GM18511 (cell line): ENCODE measurements at regions not wholly inside any gene's neighbourhood (a gene's known extent, or its start where the extent isn't known, plus 50 kb on each side); places are given as distances from the start of the nearest gene placed in this dataset.

Experiments
- ATAC-seq: cut with Tn5 transposase; IDR thresholded peaks from one replicate; pipeline ENCODE4 v1.9.1; 2021; ENCODE audit warnings: mild to moderate bottlenecking, moderate library complexity; ENCODE audit not compliant: unreplicated experiment

DNA sequence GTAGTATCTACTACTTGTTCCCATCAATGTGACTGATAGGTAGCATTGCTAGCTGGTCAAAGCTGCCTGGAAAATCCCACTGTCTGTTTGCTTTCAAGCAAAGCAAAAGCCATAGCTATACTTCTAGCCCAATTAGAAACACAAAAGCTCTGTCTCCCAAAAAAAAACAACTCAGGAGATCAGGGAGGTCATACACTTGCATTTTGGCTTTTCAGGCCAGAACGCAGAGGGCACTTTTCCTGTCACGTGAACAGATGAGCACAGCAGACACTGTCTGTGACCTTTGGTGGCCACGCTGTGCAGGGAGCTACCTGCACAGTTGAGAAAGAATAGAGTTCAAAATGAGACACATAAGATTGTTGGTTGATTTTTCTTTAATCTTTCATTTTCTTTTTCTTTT lies 441.7 kb upstream of the PDZRN3 start:
- ATAC-seq = no peak

DNA sequence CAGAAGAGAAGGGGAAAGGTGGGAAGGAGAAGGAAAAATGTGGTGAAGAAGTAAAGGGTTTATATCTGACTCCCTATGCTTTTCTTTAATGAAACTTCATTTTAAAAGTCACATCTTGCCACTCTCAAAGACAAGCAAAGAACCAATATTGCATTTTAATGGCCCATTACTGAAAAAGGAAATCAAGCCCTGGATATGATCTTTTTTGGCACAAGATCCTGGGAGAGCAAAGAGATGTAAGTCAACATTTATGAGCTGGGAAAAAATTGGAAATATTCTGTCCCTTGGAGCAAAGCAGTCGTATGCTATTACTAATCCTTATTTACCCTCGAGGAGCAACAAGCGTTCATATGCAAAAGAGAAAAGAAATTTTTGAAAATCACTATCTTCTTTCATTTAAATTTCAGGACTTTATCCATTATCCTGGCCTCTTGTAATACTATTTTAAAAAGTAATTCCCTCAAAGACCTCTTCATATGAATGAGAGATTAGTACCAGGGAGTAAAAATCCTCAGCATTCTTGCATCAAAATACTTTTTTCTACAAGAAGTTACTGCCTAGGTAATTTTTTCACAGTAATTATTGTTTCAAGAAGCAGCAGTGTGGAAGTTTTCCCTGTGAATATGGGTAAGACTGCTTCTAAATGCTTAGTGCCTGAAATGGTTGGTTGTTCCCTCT lies 435.3 kb upstream of the PDZRN3 start:
- no peak for ATAC-seq

DNA sequence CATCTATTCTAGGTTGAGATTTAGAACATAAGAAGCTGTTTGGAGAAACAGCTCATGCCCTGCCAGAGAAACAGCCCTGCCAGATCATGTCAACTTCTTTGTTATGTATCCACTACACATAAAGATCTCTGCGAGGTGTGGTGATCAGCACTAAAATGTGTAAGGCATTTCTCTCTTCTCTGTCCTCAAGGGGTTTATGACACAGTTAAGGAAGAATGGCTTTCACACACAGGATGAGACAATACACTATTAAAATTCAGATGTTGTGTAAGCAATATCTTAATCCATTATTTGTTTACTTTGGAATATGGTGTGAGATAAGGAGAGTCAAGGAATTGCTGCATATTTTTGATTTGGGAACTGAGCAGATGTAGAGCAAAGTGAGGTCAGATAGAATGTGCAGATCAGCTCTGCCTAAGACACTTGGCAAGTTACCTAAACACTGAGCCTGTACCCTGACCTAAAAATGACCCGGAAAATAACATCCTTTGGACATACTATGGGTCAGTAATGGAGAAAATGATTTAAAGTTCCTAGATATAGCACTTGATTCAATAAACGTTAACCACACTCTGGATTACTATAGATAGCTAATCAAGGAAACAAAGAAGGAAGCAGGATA lies 434.7 kb upstream of the PDZRN3 start:
- no peak for ATAC-seq

DNA sequence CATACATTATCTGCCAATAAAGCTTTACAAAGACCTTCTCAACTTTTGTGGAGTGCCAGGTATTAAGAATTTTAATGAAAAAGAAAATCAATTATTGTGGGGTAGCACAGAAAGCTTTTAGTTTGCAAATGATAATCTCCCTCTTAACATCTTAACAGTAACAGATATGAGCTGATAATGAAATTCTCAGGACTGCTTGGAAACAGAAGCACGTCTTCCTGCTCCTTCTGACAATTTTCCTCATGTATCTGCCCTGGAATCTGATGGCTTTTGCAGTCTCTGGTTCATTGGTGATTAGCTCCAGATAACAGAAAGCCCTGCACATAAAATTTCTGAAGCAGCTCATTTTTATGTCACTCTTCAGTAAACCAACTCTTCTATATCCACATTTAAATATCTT lies 432.4 kb upstream of the PDZRN3 start:
- no peak for ATAC-seq

DNA sequence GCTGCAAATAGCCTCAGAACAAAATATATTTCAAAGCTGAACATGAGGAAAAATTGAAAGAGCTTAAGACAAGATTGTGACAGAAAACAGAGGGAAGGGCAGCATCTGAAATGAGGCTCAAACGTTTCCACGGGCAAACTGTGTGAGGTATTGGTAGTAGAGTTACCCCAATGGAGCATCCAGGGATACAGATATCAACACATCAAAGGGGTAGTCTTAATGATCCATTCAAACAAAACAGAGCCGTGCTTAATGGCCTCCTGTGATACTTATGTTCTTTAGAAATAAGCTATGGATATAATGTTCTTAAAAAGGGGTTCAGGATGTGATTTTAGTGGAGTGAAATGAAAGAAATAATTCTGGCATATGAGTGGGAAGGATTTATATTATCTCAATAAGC lies 430.3 kb upstream of the PDZRN3 start:
- ATAC-seq = no peak

DNA sequence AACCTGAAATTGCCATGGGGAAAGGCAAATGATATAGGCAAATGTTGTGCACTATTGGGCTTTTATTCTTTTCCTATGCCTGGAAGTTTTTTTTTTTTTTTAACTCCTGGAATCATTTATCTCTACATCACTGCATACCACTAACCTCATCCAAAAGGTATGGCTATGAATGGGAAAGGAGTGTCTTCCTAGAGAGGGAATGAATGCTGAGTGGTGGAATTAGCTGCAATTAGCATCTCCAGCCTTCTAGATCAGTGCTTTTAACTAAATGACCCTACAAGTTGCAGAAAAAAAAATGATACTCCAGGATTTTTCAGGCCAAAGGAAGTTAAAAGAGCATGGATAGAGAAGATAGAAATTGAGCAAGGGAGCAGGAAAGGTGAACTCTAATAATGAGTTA lies 429.8 kb upstream of the PDZRN3 start:
- ATAC-seq = no peak

DNA sequence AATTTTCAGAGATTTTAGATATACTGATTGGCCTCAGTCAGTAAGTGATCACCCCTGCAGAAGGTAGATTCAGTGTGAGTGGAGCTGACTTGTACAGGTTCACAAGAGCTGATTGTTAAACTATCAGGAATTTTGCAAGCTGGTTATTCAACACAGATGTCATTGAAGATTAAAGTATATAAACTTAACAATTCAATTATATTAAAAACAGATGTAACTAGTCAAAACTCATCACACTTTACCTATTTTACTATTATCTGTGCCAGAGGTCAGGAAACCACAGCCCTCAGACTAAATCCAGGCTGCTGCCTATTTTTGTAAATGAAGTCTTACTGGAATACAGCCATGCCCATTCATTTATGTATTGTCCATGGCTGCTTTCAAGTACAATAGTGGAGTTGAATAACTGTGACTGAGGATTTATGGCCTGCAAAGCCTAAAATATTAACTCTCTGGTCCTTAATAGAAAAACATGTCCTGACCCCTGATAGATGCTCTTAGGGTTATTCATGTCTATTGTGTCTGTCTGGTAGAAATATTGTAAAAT lies 429.3 kb upstream of the PDZRN3 start:
- no peak for ATAC-seq

DNA sequence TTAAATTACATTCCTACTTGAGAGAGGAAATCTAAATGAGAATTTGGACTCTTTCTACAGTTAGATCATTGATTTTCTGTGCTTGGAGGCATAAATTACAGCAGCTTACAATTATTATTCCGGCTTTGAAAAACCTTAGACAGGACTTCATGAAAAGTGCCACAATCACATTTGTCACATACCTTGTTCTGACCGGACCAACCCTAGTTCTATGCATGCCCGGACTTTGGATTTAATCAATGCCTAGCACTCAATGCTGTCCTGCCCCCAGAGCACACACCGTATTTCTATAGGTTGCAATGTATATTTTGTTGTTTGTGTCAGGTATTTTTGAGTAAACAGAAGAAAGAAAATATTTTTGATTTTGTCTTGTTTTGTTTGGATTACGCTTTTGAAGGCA lies 424.7 kb upstream of the PDZRN3 start:
- ATAC-seq = no peak

DNA sequence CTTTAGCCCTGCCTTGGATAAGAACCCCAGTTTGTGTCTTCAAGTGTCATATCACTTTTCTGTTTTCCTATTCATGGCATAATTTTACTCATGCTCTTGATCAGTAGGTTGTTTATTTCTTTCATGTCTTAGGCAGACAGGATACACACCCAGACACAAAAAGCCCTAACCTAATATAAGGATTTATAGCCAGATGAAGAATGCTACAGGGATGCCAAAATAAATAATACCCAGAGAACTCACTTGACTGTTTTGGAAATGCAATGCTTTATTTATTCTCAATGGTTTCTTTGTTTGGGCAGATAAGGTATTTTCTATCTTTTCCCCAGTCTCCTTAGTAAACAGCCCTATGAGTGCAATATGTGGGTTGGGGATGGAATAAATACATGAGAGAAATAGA lies 424.0 kb upstream of the PDZRN3 start:
- ATAC-seq = no peak

DNA sequence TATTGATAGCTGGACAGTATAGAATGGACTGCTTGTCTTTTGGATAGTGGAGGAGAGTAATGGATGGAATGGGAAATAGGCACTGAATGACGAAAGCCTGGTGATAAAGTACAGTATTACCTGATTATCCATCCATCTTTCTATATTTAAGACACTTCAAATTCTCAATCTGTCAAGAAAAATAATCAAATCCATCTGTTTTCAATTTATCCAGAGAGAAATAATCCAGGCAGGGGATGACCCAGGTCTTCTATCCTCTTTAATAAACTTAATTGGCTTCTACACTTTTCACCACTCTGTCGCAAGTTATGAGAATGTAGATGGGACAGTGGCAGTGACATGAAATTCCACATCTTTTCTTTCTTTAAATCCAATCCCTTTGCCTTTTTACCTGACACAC lies 420.3 kb upstream of the PDZRN3 start:
- no peak for ATAC-seq

DNA sequence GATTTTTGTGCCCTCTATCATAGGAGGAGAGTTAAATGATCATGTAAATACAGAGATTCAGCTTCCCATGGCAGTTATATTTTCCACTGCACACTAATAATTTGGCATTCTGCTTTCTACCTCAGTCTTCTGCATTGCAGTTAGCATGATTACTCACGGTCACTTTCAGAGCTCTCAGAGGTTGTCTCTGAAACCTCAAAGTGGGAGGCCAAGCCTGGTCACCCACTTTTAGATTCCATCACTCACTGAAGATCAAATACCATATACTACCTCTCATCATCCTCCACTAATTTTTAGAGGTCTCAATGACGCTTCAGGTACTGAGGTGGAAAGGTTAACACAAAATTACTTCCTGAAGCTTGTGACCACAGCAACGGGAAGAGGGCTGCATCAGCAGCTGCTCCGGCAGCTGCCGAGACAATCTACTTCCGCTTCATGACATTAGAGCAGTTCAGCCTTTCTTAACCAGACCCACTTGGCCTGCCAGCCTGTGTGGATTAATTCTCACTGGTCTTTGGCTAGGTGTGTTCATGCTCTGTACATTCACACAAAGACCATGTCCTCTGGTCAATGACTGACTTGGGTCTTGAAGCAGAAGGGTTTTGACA lies 416.4 kb upstream of the PDZRN3 start:
- no peak for ATAC-seq

DNA sequence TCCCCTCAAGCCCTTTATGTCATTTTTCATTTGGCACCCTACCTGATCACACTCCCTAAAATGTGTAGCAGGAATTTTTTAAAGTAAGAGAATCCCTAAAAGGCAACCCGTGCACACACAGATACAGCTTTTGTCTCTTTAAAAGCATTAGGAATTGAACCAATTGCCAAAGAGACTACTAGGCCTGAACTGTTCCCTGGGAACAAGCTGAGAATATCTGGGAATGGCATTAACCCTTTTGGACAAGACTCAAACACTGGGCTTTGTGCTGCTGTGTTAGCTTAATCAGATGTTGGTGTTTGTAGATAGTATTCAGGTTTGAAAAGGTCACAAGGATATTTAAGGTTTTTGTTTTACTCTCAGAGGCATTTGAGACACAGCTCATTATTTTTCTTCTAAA lies 414.4 kb upstream of the PDZRN3 start:
- ATAC-seq = no peak

DNA sequence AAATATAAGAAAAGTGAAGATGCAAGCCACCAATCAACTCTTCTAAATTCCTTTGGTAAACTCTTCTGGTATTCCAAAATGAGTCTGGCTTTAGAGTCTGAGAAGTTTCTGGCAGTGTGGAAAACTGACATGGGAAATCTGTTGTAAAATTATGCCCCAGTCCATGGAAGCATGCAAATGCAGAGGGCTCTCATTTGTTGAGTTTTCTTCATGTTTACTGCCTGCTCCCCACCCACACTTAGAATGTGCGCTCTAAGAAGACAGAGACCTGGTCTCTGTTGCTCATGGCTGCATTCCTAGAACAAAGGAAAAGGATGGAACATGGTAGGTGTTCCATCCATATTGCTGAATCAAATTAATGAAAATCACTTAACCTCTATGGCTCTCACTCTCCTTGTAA lies 411.8 kb upstream of the PDZRN3 start:
- no peak for ATAC-seq

DNA sequence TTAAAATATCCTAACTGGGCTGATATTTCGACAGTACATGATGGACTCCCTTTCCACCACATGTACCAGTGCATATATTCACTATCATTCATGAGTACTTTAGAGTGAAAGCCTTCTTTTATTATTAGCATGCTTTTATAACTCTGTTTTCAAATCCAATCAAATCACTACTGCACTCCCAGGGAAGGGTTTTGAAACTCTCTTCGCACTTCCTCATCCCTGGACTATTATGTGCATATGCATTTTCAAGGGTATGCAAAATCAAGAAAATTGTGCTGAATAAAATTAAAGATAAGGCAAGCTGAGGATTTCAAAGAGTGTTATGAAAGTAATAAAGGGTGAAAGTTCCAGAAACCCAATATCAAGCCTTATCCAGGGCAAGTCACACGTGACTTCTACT lies 411.4 kb upstream of the PDZRN3 start:
- ATAC-seq = no peak

DNA sequence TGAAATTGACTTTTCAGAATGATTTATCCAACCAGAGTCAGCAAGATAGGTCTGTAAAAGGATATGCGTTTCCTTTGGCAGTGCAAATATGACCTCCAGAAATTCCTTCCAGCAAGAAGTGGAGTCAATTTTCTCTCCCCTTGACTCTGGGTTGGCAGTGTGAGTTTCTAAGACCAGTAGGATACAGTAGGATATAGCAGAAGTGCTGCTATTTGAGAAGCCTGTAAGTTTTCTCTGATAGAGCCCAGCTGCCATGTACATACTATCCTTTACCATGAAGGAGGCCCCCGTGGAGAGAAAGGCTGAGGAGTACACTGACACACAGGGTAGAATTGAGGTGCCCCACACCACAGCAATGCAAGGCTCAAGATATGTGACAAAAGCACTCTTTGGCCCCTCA lies 409.1 kb upstream of the PDZRN3 start:
- no peak for ATAC-seq

DNA sequence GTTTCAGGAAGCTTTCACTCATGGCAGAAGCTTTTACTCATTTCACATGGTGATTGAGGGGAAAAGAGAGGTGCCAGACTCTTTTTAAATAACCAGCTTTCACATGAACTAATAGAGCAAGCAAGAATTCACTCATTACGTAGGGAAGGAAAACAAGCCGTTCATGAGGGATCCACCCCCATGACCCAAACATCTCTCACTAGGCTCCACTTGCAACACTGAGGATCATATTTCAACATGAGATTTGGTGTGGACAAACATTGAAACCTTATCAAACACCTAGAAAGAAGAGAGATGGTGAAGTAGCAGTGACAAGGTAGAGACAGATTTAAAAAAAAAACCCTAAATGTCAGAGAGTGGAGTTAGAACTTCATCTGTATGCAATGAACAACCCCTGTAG lies 408.6 kb upstream of the PDZRN3 start:
- ATAC-seq = no peak

DNA sequence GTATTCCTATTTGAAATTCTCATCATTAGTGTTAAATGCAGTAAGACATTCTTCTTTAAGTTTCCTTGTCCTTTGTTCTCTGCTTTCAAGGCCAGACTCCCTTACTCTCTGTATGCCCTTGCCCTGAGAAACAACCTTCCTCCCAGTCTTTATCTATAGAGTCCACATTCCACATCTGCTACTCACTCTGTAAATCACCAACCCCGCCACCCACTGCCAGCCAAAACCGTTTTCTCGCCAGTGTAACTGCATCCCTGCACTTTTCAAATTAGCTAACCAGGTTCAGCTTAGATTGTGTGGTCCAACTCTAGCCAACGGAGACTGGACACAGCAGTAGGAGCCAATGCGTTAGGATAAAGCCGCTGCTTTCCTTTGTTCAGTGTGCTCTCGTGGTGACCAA lies 402.4 kb upstream of the PDZRN3 start:
- no peak for ATAC-seq

DNA sequence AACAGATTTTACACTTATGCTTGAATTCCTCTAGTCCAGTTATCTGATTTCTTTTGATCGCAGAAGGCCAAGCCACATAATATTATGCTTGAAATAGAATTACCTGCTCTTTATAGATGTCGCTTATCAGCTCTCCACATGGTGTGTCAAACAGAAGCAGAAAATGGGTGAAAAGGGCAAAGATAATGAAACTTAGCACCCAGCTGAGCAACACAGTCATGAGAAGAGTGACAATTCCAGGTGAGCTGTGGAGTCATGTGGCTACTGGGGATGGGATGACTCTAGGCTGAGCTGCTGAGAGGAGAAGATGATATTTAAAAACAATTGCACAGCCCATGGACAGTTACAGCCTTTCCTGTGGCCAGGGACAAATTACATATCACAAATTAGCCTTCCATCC lies 398.7 kb upstream of the PDZRN3 start:
- no peak for ATAC-seq

DNA sequence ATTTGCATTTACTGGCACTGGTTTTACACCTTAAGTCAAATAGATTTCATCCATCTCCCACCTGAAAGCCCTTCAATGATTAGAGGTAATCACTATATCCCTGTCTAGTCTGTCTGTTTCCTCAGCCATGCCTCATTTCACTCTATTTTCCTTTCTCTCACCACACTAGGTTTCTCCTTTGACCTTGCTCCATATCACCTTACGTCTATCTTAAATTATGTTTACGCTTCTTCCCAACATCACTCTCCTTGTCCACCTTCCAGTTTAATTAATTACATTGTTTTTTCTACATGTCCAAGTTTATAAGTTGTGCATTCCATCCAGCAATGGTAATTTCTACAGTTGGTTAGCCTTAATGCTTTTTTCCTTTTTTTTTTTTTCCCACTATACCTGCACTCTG lies 396.7 kb upstream of the PDZRN3 start:
- ATAC-seq = no peak

DNA sequence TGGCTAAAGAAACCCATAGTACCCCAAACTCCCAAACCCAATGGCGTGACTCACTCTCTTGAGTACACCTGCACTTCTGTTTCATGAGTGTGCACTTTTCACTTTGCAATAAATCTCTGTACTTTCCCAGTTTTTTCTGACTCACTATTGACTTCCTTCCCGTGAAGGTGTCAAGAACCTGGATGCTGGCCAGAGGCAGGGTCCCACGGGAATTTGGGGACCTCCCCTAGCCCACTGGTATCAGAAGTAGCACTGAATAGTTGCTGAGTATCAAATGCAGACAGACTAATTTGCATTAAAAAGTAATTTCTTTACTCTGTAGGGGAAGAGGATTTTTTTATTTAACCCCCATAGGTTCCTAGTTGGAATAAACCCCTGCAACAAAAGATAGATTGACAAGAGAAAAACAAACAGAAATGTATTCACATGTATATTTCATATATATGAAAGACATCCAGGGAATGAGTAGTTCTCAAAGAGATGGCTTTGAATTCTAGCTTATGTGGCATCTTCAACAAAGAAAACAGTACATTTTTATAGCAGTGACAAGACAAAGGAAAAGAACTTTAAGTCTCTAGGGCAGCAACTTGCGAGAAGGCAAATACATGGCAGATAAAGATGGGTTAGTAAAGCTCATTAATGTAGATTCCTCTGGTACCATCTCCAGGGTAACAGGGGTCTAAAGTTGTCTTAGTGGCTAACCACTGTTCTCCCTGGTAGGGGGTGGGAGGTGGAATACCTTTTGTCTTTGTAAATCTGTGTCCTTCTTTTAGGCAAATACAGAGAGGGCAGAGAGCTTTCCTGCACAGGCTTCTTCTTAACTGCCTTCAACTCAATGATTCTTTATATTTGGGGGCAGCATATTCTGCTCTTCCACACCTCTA lies 385.5 kb upstream of the PDZRN3 start:
- no peak for ATAC-seq

DNA sequence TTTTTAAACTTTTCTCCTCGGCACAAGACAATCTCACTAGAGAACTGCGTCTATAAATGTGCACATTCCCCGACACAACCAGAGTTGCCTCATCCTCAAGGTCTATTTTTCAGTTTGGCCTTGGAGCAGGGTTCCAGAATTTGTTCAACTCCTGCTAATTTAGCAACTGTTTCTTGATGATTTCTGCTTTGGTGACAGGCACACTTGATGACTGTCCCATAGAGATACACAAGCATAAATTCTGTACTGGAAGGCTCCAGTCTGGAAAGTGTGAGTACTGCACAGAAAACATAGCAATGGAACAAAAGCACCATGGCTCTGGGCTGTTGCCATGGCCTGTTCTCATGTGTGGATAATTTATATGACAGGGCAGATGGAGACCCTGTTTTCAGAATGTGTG lies 379.6 kb upstream of the PDZRN3 start:
- ATAC-seq = no peak
